Spleen (tissue), 7 donors: ENCODE measurements at regions not wholly inside any gene's neighbourhood (a gene's known extent, or its start where the extent isn't known, plus 50 kb on each side); places are given as distances from the start of the nearest gene placed in this dataset.
"Not testable (repeated sequence)": the region's sequence is repeated elsewhere in the genome, so short reads cannot be mapped to it uniquely, and the experiment has no call there.

Experiments used
- POLR2A ChIP-seq, 3 donors: fragments of 450-650 bp; IDR thresholded peaks; one replicate each; pipeline ENCODE4 v1.5.1; 2017; ENCODE audit warnings: antibody characterized with exemption in 3 of 3, mild to moderate bottlenecking in 1 of 3
- POLR2AphosphoS5 ChIP-seq, 3 donors: sonication (generic); formaldehyde crosslinking; IDR thresholded peaks; one replicate each; pipeline ENCODE4 v1.5.1; 2017; ENCODE audit warnings: antibody characterized with exemption in 3 of 3
- TF ChIP-seq, protein P1 (sequence below), 11 experiments: fragments of 200-600 bp in 7 of 11; fragments of 450-650 bp in 4 of 11; sonication (generic) in 4 of 11; IDR thresholded peaks in 8 of 11; conservative IDR thresholded peaks in 3 of 11; 1 replicate in 7 of 11; 2 replicates in 4 of 11; pipeline versions ENCODE4 v1.4.0 to v1.8.0; 2016 to 2021; ENCODE audit warnings: antibody characterized with exemption in 11 of 11, inconsistent platforms in 4 of 11, mild to moderate bottlenecking in 1 of 11
- donor health status: DM: no; HTN: no; CAD: no; lungs with moderate emphysema.
- donor health status: DM: no; HTN: no; CAD: no.
- donor health status: DM: no; HTN: no; CAD: no.

DNA sequence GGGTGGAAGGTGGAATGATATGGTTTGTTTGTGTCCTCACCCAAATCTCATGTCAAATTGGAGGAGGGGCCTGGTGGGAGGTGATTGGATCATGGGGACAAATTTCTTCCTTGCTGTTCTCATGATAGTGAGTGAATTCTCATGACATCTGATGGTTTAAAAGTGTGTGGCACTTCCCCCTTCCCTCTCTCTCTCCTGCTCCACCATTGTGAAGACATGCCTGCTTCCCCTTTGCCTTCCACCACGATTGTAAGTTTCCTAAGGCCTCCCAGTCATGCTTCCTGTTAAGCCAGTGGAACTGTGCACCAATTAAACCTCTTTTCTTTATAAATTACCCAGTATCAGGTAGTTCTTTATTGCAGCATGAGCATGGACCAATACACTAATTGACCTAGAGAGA, 99.0 kb upstream of the ZBED5 start:
- TF ChIP-seq POLR2AphosphoS5, POLR2A (IDR thresholded peaks at IDR 0.05): not testable (repeated sequence)
- TF ChIP-seq, protein P1, sequence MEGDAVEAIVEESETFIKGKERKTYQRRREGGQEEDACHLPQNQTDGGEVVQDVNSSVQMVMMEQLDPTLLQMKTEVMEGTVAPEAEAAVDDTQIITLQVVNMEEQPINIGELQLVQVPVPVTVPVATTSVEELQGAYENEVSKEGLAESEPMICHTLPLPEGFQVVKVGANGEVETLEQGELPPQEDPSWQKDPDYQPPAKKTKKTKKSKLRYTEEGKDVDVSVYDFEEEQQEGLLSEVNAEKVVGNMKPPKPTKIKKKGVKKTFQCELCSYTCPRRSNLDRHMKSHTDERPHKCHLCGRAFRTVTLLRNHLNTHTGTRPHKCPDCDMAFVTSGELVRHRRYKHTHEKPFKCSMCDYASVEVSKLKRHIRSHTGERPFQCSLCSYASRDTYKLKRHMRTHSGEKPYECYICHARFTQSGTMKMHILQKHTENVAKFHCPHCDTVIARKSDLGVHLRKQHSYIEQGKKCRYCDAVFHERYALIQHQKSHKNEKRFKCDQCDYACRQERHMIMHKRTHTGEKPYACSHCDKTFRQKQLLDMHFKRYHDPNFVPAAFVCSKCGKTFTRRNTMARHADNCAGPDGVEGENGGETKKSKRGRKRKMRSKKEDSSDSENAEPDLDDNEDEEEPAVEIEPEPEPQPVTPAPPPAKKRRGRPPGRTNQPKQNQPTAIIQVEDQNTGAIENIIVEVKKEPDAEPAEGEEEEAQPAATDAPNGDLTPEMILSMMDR (IDR thresholded peaks at IDR 0.05 in 8 of 11, conservative IDR thresholded peaks at IDR 0.05 in 3 of 11) = not testable (repeated sequence)
